ENCODE measurements at regions not wholly inside any gene's neighbourhood (a gene's known extent, or its start where the extent isn't known, plus 50 kb on each side); places are given as distances from the start of the nearest gene placed in this dataset.

GRCh38 chr4:89609756-89610155, 227.2 kb downstream of the SNCA start:
- TF ChIP-seq TCF12 (IDR thresholded peaks at IDR 0.05; ENCODE audit: low read depth) (no peak), TAF1 (IDR thresholded peaks at IDR 0.05; ENCODE audit: low read depth) (no peak), USF1 (IDR thresholded peaks at IDR 0.05) (no peak)

GRCh38 chr4:89604951-89605350, 232.0 kb downstream of the SNCA start:
- no peak for TF ChIP-seq MAX (IDR thresholded peaks at IDR 0.05)

- TF ChIP-seq TAF1 (IDR thresholded peaks at IDR 0.05; ENCODE audit: low read depth) (no peak), NFIC (IDR thresholded peaks at IDR 0.05) (no peak), TCF12 (IDR thresholded peaks at IDR 0.05; ENCODE audit: low read depth) (no peak), CEBPB (IDR thresholded peaks at IDR 0.05) (no peak), EGR1 (IDR thresholded peaks at IDR 0.05) (no peak), EP300 (IDR thresholded peaks at IDR 0.05; ENCODE audit: borderline replicate concordance) (no peak), TEAD4 (IDR thresholded peaks at IDR 0.05) (no peak)
These were observed 237.9 kb downstream of the SNCA start for GRCh38 chr4:89599026-89599425.

GRCh38 chr4:89598602-89599001, 238.4 kb downstream of the SNCA start:
- no peak for TF ChIP-seq NFIC (IDR thresholded peaks at IDR 0.05)
- TF ChIP-seq RAD21 (IDR thresholded peaks at IDR 0.05; ENCODE audit: low read depth): peak; percentile 45

GRCh38 chr4:89595125-89595789, 241.7 kb downstream of the SNCA start:
- TF ChIP-seq CREB1 (IDR thresholded peaks at IDR 0.05; ENCODE audit: low read depth) (no peak), TEAD4 (IDR thresholded peaks at IDR 0.05) (no peak)

GRCh38 chr4:89590128-89590527, 246.8 kb downstream of the SNCA start:
- TF ChIP-seq NFIC (IDR thresholded peaks at IDR 0.05): no peak
- TF ChIP-seq MAX (IDR thresholded peaks at IDR 0.05): no peak
- TF ChIP-seq USF1 (IDR thresholded peaks at IDR 0.05): no peak
- TF ChIP-seq ZBTB7A (IDR thresholded peaks at IDR 0.05; ENCODE audit: low read depth): no peak
- TF ChIP-seq RAD21 (IDR thresholded peaks at IDR 0.05; ENCODE audit: low read depth): no peak
- TF ChIP-seq YY1 (IDR thresholded peaks at IDR 0.05; ENCODE audit: low read depth): no peak
- TF ChIP-seq EGR1 (IDR thresholded peaks at IDR 0.05): no peak
- TF ChIP-seq EP300 (IDR thresholded peaks at IDR 0.05; ENCODE audit: borderline replicate concordance): no peak
- TF ChIP-seq FOXM1 (IDR thresholded peaks at IDR 0.05; ENCODE audit: borderline replicate concordance, low read depth): no peak
- no peak for TF ChIP-seq TEAD4 (IDR thresholded peaks at IDR 0.05)
- no peak for TF ChIP-seq CREB1 (IDR thresholded peaks at IDR 0.05; ENCODE audit: low read depth)

- TF ChIP-seq RAD21 (IDR thresholded peaks at IDR 0.05; ENCODE audit: low read depth) (no peak), TEAD4 (IDR thresholded peaks at IDR 0.05) (no peak), MAX (IDR thresholded peaks at IDR 0.05) (no peak), EP300 (IDR thresholded peaks at IDR 0.05; ENCODE audit: borderline replicate concordance) (no peak), CREB1 (IDR thresholded peaks at IDR 0.05; ENCODE audit: low read depth) (no peak), EGR1 (IDR thresholded peaks at IDR 0.05) (no peak), CEBPB (IDR thresholded peaks at IDR 0.05) (no peak), REST (IDR thresholded peaks at IDR 0.05; ENCODE audit: low read depth) (no peak), ZBTB7A (IDR thresholded peaks at IDR 0.05; ENCODE audit: low read depth) (no peak)
These were observed 248.5 kb downstream of the SNCA start for GRCh38 chr4:89588421-89588820.

- TF ChIP-seq CREB1 (IDR thresholded peaks at IDR 0.05; ENCODE audit: low read depth) (no peak), RAD21 (IDR thresholded peaks at IDR 0.05; ENCODE audit: low read depth) (no peak), EP300 (IDR thresholded peaks at IDR 0.05; ENCODE audit: borderline replicate concordance) (no peak), REST (IDR thresholded peaks at IDR 0.05; ENCODE audit: low read depth) (no peak), TAF1 (IDR thresholded peaks at IDR 0.05; ENCODE audit: low read depth) (no peak)
These were observed 249.6 kb downstream of the SNCA start for GRCh38 chr4:89587364-89587763.
